HG03066 (cell line): ENCODE measurements at regions not wholly inside any gene's neighbourhood (a gene's known extent, or its start where the extent isn't known, plus 50 kb on each side); places are given as distances from the start of the nearest gene placed in this dataset.

Experiments
- ATAC-seq: cut with Tn5 transposase; IDR thresholded peaks from one replicate; pipeline ENCODE4 v1.9.1; 2021; ENCODE audit warnings: low read depth; ENCODE audit not compliant: unreplicated experiment

DNA sequence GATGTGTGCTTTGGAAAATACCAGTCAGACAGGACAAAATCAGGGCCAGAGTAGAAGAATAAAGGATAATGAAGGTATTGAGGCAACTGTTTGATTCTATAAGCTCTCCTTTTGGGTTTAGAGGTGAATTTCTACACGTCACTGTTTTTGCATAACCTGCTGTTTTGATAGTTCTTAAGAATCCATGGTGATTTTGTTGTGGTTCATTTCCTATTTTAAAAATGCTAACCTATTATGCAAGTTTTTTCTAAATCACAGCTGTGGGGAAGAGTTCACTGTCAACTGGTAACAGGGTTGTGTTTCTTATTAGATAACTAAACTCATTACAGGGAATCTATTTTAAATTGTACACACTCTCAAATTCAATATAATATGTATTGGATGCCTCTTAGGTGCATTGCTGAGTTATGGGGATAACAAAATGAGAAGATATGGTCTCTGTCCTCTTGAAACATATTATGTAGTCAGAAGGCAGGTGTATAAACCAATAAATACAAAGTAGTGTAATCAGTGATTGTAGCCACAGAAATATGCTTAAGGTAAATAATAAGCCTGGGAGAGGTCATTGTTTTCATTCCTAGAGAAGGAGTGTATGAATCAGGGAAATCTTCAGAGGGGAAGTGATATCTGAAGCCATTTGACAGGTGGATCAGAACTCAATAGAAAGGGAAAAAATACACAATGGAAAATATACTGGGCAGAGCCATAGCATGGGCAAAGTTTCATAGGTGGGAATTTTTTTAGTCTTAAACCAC is 192.5 kb downstream of the FAT3 start:
- ATAC-seq = no peak

DNA sequence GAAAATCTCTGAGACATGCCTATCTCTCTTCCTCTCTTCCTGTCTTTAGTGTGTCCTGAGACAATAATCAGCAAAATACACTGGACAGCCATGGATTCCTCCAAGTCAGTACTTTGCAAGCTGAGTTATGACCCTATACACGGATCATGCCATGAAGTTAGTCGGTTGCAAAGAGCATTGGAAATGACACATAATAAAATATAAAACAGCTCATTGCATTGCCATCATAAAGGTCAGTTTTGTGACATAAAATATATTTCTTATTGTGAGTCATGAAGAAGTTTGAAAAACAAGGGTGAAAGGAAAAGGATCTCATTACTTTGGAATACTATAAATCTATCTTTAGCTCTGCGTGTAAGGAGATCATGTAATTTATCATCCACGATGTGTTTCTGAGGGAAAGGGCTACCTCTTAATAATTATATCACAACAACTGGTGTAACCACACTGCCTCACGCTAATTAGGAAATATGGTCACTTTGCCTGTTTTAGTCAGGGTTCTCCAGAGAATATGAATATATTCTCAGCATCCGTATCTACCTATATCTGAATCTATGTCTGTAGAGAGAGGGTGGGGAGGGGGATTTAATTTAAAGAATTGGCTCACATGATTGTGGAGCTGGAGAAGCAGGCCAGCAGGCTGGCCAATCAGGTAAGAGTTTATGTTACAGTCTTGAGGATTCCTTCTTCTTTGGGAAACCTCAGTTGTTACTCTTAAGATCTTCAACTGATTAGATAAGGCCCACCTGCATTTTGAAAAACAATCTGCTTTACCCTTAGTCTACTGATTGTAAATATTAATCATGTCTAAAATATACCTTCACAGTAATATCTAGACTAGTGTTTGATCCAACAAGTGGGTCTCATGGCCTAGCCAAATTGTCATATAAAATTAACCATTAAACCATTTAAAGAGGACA is 198.8 kb downstream of the FAT3 start:
- no peak for ATAC-seq

DNA sequence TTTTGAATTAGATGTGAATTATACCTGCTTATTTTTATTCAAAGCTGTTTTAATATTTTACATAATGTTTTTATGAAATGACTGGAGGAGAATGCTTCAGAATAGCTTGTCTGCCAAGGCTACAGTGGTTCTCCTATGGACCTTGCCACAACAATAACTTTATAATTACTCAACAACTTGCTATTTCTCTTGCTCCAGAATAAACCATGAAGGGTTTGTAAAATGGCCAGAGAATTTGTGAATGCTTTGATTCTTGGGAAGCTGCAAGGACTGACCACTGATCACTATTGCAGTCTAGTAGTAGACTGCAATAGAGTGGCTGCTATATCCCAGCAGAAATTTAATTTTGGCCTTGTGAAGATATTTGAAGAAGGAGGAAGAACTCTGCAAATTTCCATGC is 199.7 kb downstream of the FAT3 start:
- no peak for ATAC-seq

DNA sequence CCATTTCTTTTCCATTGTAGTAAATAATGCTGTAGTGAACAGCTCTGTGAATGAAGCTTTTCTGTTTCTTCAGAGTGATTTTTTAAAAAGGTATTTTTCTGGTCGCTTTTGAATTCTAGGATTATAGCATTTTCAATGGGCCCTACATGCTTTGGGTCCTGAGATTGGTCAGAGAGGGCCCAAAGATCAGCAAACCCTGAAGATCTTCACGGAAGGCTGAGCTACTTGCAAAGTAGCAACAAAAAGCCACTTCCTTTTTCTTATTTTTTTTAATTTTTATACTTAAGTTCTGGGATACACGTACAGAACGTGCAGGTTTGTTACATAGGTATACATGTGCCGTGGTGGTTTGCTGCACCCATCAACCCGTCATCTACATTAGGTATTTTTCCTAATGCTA is 200.5 kb downstream of the FAT3 start:
- ATAC-seq = no peak

DNA sequence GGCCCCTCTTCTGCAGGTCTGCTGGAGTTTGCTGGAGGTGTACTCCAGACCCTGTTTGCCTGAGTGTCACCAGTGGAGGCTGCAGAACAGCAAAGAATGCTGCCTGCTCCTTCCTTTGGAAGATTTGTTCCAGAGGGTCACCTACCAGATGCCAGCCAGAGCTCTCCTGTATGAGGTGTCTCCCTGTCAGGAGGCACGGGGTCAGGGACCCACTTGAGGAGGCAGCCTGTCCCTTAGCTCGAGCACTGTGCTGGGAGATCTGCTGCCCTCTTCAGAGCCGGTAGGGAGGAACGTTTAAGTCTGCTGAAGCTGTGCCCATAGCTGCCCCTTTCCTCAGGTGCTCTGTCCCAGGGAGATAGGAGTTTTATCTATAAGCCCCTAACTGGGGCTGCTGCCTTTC is 207.9 kb downstream of the FAT3 start:
- ATAC-seq = no peak

DNA sequence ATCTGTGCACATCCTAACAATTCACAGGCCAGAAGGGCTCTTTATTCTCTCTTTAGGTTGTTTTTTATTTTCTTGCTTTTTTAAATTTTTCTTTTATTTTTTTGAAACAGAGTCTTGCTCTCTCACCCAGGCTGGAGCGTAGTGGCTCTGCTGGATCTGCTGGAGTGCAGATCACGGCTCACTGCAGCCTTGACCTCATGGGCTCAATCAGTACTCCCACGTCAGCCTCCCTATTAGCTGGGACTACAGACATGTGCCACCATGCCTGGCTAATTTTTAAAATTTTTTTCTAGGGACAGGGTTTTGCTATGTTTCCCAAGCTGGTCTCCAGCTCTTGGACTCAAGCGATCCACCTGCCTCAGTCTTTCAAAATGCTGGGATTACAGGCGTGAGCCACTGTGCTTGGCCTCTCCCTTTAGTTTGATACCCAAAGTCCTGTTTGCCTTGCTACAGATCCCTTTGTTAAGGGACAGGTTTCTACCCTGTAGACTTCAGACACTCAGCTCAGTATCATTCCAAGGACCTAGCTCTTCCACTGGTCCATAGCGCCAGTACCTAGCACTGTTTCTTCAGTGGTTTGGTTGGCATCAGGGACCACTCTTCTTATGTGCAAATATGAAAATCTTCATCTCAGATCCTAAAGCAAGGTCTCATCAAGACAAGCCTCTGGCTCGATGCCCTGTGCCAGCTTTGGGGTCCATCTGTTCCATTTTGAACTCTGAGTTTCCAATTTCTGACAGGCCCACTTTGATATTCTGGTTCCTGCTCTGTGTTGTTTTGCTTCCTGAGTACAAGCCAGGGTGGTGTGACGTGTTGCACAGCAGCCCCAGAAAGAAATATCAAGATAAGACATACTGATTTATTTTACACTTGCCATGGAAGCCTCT is 211.7 kb downstream of the FAT3 start:
- no peak for ATAC-seq

DNA sequence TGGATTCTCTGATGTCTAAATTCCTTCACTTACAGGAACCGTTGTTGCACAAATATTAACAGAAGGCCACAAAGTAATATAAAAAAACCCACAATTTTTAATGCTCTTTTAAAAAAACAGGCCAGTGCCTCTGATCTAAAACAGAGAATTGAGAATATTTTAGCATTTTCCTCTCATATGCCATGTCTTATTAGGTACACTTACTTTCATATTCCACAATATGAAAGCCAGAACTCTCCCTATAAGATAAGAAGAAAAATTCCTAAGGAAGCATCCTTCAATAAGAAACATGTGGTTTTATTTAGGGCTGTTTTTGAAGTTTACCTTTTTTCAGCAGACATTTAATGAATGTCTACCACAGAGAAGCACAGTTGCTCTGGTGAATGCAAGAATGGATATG is 214.5 kb downstream of the FAT3 start:
- ATAC-seq = no peak

DNA sequence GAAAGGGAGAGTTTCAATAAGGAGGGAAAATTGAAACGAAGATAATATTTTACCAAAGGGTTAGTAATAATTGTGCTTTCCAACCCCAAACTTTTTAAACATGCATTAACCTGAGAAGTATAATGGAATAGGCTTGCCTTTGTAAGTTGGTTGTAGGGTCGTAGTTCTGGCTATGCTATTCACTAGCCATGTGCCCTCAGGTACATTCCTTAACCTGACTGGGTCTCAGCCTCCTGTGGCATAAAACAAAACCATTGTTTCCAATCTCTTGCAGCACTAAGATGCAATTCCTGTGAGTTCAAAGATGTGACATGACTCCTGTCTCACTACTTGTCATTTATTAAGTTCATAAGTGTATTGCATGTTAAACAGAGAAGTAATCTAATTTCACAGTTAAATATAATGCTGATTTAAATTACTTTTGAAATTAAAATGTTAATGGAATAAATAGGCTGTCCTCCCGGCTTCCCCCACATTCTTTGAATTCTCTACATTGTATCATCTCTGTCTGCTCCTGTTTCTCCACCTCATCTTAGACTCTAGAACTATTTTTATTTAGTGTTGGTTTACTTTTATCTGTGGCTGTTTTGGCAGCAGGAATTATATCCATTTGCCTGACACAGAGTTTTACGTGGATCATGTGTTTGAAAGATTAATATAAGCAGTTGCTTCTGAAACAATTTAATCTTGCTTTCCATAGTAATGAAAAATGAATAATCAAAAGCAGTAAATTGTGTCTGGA is 216.3 kb downstream of the FAT3 start:
- ATAC-seq = no peak

DNA sequence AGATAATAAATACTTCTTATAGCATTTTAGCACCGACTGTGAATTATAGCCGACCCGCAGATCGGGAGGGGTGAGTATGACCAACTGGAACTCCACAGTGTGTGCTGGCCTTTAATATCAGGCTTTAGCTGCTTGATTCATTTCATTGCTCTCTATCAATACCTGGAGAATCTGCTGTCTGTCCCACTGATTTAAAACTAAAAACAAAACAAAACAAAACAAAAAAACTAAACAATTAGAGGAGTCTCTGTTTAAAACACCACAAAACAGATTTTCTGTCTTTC is 216.8 kb downstream of the FAT3 start:
- ATAC-seq = no peak

DNA sequence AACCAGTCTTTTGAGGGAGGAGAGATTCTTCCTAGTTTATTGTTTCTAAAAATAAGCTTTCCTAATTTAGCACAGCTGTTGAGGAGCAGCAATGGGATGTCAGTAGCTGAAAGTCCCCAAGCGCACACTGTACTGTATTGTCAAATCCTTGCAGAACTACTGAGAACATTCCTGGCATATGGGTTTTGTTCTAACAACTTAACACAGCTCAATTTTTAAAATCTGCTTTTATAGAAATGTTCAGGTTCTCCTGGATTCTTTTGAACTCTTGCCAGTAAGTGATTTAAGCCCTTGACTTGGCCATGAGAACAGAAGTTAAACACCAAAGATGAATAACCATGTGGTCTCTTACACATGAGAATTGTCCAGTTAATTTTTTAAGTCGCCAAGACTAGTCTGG is 218.6 kb downstream of the FAT3 start:
- ATAC-seq = no peak

DNA sequence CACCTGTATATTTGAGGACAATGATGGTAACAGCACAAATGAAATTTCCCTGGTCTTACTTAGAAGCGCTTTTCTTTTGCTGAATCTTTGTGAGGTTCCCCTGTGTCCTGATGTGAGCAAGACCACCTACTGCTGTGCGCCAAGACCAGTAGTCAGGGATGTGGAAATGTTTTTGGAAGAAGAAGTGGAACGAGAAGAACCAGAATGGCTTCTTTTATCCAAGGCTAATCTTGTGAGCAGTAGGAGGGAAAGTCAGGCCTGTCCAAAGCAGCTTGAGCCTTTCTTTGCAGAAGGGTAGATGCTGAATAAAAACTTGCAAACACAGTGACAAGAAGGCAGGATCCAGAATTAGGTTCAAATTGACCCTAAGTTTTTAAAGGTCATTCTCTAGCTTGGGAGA is 223.0 kb downstream of the FAT3 start:
- ATAC-seq = no peak

DNA sequence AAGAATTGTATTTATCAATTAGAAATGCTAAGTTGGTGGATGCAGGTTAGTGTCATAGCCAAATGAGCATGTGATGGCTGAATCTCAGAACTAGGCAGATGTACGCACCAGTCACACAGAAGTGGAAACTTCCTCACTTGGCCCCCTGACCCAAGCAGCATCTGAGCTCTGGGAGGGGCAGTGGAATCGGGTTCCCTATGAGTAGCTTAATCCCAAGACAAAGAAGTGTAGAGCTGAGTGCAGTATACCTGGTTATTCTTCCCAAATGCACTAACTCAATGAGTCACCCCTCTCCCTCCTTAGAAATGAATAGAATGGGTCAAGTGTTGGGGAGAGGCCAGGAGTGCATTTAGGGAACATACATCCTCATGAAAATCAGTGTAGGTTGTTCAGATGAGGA is 224.6 kb downstream of the FAT3 start:
- no peak for ATAC-seq

DNA sequence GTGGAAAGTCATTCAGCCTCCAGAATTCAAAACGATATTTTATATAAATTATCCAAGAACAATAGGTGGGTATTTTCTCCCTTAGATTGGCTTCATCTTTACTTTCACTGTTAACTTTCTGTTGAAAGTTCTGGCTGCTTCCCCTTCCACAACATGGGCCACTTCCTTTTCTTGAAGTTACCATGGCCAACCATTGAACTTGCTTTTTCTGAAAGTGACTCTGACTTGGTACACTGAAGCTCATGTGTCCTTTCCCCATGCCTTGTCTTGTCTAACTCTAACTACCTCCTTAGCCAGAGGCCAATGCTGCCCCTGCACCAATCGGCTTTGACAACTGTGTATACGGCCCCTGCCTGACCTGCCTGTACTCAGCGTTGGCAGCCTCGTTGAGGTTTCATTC is 225.2 kb downstream of the FAT3 start:
- no peak for ATAC-seq

DNA sequence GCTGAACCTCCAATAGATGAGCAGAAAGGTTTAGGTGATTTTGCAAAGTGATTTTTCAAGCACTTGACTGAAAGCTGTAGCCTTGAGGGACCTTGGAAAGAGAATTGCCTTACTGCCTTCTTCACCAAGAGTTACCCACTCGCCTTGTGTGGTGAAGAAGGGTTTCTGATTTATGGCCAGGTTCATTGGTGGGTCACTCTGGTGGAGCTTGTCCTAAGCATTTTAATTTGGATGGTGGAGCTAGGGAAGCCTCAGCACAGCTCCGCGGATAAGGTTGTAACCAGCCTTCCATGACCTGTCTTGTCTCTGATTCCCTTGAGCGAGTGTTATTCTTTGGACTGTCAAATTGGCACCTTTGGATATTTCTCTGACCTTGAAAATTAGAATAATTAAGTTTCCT is 226.4 kb downstream of the FAT3 start:
- no peak for ATAC-seq

DNA sequence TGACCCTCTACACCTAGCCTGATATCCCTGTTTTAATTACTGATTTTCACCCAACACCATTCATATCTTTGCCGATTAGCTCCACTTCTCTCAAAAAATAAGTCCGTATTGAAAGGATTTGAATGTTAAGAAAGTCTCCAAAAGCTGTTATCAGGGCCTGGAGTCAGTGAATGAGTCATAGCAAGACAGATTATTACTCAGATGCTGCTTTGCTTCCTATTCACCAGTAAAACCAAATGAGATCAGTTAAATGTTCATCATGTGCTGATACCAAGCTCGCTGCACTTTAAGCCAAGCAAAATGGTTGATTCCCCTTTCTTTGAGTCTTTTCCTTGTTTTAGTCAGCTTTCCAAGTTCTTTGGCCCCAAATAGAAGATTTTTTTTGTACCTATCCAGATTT is 228.4 kb downstream of the FAT3 start:
- no peak for ATAC-seq

DNA sequence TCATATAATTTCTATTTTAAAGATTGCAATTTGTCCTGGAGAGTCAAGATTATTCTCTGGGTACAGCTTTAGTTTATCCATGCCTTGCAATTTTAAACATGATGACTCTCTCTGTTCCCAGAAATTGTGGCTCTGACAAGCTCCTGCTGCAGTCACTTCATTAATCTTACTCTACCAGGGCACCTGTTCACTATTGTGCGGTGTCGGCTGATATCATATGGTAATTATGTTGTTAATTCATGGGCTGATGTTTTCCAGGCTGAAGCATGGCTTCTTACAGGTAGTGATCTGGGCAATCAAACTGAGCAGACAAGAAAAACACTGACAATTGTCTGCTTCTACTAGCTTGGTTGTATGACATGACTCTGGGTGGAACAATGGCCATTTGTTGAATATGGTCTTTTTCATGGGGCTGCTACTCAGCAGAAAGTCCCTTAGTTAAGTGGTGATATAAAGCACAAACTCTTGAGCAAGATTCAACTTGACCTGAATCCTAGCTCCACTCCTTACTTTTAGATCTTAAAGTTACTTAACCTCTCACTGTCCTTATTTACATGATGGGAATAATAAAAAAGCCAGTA is 230.7 kb downstream of the FAT3 start:
- no peak for ATAC-seq

DNA sequence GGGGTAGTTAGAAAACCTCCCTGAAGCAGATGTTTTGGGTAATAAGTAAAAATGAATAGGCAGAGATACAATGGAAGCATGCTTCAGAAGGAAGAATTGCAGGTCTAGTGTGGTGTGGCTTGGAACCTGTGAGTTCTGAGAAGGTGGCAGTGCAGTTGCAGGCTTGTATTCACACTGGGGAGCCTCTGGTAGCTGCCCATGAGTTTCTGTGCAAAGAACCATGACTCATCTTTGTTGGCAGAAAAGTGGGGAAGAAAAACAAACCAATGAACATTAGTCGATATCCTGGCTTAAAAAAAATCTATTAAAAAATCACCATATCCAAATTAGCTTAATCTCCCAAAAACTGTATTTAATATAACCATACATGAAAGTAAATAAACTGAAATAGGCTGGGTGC is 232.6 kb downstream of the FAT3 start:
- no peak for ATAC-seq

DNA sequence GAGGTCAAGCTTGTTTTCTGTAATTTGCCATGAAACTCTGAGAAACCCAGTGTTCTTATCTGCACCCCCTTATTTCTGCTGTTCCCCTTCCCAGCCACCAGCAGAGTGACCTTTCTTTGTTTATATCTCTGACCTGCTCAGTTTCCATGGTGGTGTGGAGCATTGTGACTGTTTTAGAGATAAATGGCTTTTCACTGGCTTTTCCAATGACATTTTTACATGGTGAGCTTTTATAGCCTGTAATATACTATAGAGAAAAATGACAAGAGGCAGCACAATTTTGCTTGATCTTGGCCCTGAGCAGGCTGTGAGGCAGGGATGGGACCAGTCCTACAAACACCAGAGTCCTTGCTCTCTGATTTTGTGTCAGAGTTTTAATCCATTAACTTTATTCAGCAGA is 233.9 kb downstream of the FAT3 start:
- no peak for ATAC-seq

DNA sequence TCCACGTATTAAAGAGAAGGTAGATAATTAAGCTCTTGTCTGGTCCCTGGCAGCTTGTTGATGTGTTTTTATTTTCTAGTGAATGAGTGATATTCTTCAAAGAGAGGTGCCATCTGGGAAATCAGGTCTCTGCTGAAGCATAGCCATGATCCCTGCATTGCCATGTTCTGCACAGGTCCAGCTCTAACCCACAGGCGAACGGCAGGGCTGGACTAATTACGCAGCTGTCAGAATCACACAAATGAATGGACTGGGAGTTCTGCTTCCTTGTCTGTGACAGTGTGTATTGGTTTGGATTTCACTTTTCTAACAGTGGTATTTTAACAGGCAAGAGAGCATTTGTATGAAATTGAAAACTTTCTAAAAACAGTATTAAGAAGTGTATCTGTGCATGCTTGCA is 235.6 kb downstream of the FAT3 start:
- ATAC-seq = no peak

DNA sequence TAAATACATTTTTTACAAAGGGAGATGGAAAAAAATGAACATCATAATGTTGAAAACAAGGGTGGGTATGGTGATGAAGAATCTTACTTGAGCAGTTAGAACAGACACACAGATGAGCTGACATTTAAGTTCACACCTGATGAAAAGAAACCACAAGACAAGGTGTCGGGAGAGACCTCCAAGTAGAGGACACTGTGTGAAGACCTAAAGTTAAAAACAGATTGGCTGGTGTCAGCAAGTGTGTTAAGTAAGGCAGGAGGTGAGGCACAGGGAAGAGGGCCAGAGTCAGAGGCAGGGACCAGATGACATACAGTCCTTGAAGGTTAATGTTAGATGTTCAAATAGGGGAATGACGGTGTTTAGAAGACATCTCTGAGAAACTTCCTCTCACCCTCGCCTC is 236.8 kb downstream of the FAT3 start:
- no peak for ATAC-seq
